Loucy (cell line): ENCODE measurements at regions not wholly inside any gene's neighbourhood (a gene's known extent, or its start where the extent isn't known, plus 50 kb on each side); places are given as distances from the start of the nearest gene placed in this dataset.

ENCODE experiments used
- H2AFZ ChIP-seq: fragments of 200-600 bp; sonication (generic); 2 replicates; pipeline ENCODE4 v1.6.0; 2016; ENCODE audit warnings: antibody characterized with exemption, mild to moderate bottlenecking, low read length, moderate library complexity
- H3F3A ChIP-seq: fragments of 200-600 bp; 2 replicates; pipeline ENCODE4 v1.6.0; 2016; ENCODE audit warnings: antibody characterized with exemption, low read depth, mild to moderate bottlenecking
- H3K27me3 ChIP-seq: fragments of 200-600 bp; sonication (generic); 2 replicates; pipeline ENCODE4 v1.6.1; 2014; ENCODE audit warnings: low read length, mild to moderate bottlenecking; ENCODE audit not compliant: insufficient read depth, poor library complexity, severe bottlenecking
- H3K36me3 ChIP-seq: fragments of 200-600 bp; sonication (generic); 2 replicates; pipeline ENCODE4 v1.6.1; 2016; ENCODE audit warnings: low read length; ENCODE audit not compliant: insufficient read depth
- H3K4me1 ChIP-seq: fragments of 200-600 bp; sonication (generic); 2 replicates; pipeline ENCODE4 v1.5.1; 2014; ENCODE audit warnings: low read length, mild to moderate bottlenecking; ENCODE audit not compliant: insufficient read depth, poor library complexity, severe bottlenecking
- H3K4me2 ChIP-seq: fragments of 200-600 bp; sonication (generic); 2 replicates; pipeline ENCODE4 v1.6.0; 2014; ENCODE audit warnings: antibody characterized with exemption, low read length, low read depth, mild to moderate bottlenecking; ENCODE audit not compliant: poor library complexity, severe bottlenecking
- H3K4me3 ChIP-seq: fragments of 200-600 bp; sonication (generic); 2 replicates; pipeline ENCODE4 v1.5.1; 2014; ENCODE audit warnings: low read length, mild to moderate bottlenecking, mixed read lengths; ENCODE audit not compliant: poor library complexity, severe bottlenecking
- H3K79me2 ChIP-seq: fragments of 200-600 bp; sonication (generic); 2 replicates; pipeline ENCODE4 v1.6.1; 2014; ENCODE audit warnings: low read length; ENCODE audit not compliant: insufficient read depth
- H3K9ac ChIP-seq: fragments of 200-600 bp; sonication (generic); 2 replicates; pipeline ENCODE4 v1.6.0; 2014; ENCODE audit warnings: mild to moderate bottlenecking, low read depth, low read length, moderate library complexity; ENCODE audit not compliant: poor library complexity, severe bottlenecking
- H3K9me2 ChIP-seq: fragments of 200-600 bp; sonication (generic); replicated peaks from 2 replicates; pipeline ENCODE4 v1.6.1; 2016; ENCODE audit warnings: low read depth, low read length, mixed read lengths
- H3K9me3 ChIP-seq: fragments of 200-600 bp; sonication (generic); 2 replicates; pipeline ENCODE4 v1.6.1; 2014; ENCODE audit warnings: mild to moderate bottlenecking, antibody characterized with exemption, low read length, low read depth; ENCODE audit not compliant: insufficient read depth
- H4K20me1 ChIP-seq: fragments of 200-600 bp; sonication (generic); 2 replicates; pipeline ENCODE4 v1.6.0; 2014; ENCODE audit warnings: antibody characterized with exemption, low read length, mild to moderate bottlenecking; ENCODE audit not compliant: insufficient read depth, poor library complexity, severe bottlenecking
- EZH2phosphoT487 ChIP-seq: fragments of 200-600 bp; IDR thresholded peaks from 2 replicates; pipeline ENCODE4 v1.6.1; 2018; ENCODE audit warnings: antibody characterized with exemption, mild to moderate bottlenecking, moderate library complexity, borderline replicate concordance
- TF ChIP-seq, protein P1 (sequence below): fragments of 200-600 bp; sonication (generic); conservative IDR thresholded peaks from 2 replicates; pipeline ENCODE4 v1.5.1; 2014; ENCODE audit warnings: mild to moderate bottlenecking, antibody characterized with exemption, low read length

GRCh38 chr4:156517956-156518355 is 453.6 kb downstream of the PDGFC start:
- Histone ChIP-seq H3K9me3 (no peaks in the 10 kb centered on the region), H3K4me3 (no peak overlapping the region), H3K9ac (no peak overlapping the region), H3F3A (no peaks in the 10 kb centered on the region), H2AFZ (no peak overlapping the region), H3K9me2 (no peaks in the 10 kb centered on the region; the same call in 1 of the 2 replicates), H3K79me2 (no peaks in the 10 kb centered on the region), H3K36me3 (no peaks in the 10 kb centered on the region), H3K4me1 (no peaks in the 10 kb centered on the region), H4K20me1 (no peaks in the 10 kb centered on the region), H3K4me2 (no peak overlapping the region), H3K27me3 (no peaks in the 10 kb centered on the region)
- TF ChIP-seq, protein P1, sequence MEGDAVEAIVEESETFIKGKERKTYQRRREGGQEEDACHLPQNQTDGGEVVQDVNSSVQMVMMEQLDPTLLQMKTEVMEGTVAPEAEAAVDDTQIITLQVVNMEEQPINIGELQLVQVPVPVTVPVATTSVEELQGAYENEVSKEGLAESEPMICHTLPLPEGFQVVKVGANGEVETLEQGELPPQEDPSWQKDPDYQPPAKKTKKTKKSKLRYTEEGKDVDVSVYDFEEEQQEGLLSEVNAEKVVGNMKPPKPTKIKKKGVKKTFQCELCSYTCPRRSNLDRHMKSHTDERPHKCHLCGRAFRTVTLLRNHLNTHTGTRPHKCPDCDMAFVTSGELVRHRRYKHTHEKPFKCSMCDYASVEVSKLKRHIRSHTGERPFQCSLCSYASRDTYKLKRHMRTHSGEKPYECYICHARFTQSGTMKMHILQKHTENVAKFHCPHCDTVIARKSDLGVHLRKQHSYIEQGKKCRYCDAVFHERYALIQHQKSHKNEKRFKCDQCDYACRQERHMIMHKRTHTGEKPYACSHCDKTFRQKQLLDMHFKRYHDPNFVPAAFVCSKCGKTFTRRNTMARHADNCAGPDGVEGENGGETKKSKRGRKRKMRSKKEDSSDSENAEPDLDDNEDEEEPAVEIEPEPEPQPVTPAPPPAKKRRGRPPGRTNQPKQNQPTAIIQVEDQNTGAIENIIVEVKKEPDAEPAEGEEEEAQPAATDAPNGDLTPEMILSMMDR, result no peak
- TF ChIP-seq EZH2phosphoT487, result no peak

- H3K4me1 ChIP-seq, result no peaks in the 10 kb centered on the region
- TF ChIP-seq EZH2phosphoT487, result no peak
- TF ChIP-seq, protein P1, result no peak
- no peaks in the 10 kb centered on the region; the same call in 1 of the 2 replicates for H3K9me2 ChIP-seq
- no peaks in the 10 kb centered on the region for H3K36me3 ChIP-seq
- H2AFZ ChIP-seq, result no peak overlapping the region
- no peak overlapping the region for H3K9ac ChIP-seq
- no peaks in the 10 kb centered on the region for H3K79me2 ChIP-seq
- no peaks in the 10 kb centered on the region for H4K20me1 ChIP-seq
- no peaks in the 10 kb centered on the region for H3K9me3 ChIP-seq
- no peak overlapping the region for H3K4me3 ChIP-seq
- no peaks in the 10 kb centered on the region for H3F3A ChIP-seq
- H3K4me2 ChIP-seq, result no peak overlapping the region
- no peaks in the 10 kb centered on the region for H3K27me3 ChIP-seq
Measured at GRCh38 chr4:156517546-156517945, 454.1 kb downstream of the PDGFC start.

- H3K79me2 ChIP-seq, result no peaks in the 10 kb centered on the region
- no peaks in the 10 kb centered on the region for H4K20me1 ChIP-seq
- H3K9ac ChIP-seq, result no peak overlapping the region
- no peaks in the 10 kb centered on the region for H3K36me3 ChIP-seq
- H2AFZ ChIP-seq, result no peak overlapping the region
- H3K27me3 ChIP-seq, result no peaks in the 10 kb centered on the region
- no peak overlapping the region for H3K4me2 ChIP-seq
- H3K9me3 ChIP-seq, result no peaks in the 10 kb centered on the region
- no peak overlapping the region for H3K4me3 ChIP-seq
- TF ChIP-seq, protein P1, result no peak
- TF ChIP-seq EZH2phosphoT487, result no peak
- H3K4me1 ChIP-seq, result no peaks in the 10 kb centered on the region
- H3F3A ChIP-seq, result no peaks in the 10 kb centered on the region
- no peaks in the 10 kb centered on the region; the same call in 1 of the 2 replicates for H3K9me2 ChIP-seq
Measured at GRCh38 chr4:156516698-156517097, 454.9 kb downstream of the PDGFC start.
